Brain pericyte (primary cell): ENCODE measurements at regions not wholly inside any gene's neighbourhood (a gene's known extent, or its start where the extent isn't known, plus 50 kb on each side); places are given as distances from the start of the nearest gene placed in this dataset.

ENCODE experiments used
- DNase-seq: peaks from one replicate; pipeline ENCODE4 v3.0.0-alpha.2; 2012; ENCODE audit warnings: low read depth, low spot score

- no peak for DNase-seq
Observed at GRCh38 chr20:50299325-50299629, 108.6 kb downstream of the CEBPB start.

GRCh38 chr20:50301165-50301564, 110.5 kb downstream of the CEBPB start:
- no peak for DNase-seq

- no peak for DNase-seq
Observed at GRCh38 chr20:50301712-50302111, 111.1 kb downstream of the CEBPB start.

GRCh38 chr20:50302341-50303057, 111.9 kb downstream of the CEBPB start:
- DNase-seq: no peak

- DNase-seq: no peak
Observed at GRCh38 chr20:50303573-50304500, 113.2 kb downstream of the CEBPB start.

GRCh38 chr20:50304501-50304856, 113.8 kb downstream of the CEBPB start:
- no peak for DNase-seq

GRCh38 chr20:50304923-50305635, 114.4 kb downstream of the CEBPB start:
- no peak for DNase-seq

GRCh38 chr20:50305636-50306477, 115.2 kb downstream of the CEBPB start:
- no peak for DNase-seq

GRCh38 chr20:50306478-50307423, 116.1 kb downstream of the CEBPB start:
- no peak for DNase-seq

GRCh38 chr20:50308166-50308512, 117.5 kb downstream of the CEBPB start:
- DNase-seq: no peak

GRCh38 chr20:50308513-50309279, 118.1 kb downstream of the CEBPB start:
- DNase-seq: peak; percentile 82

GRCh38 chr20:50309280-50309763, 118.7 kb downstream of the CEBPB start:
- peak; percentile 58 for DNase-seq

- no peak for DNase-seq
Observed at GRCh38 chr20:50309764-50310672, 119.4 kb downstream of the CEBPB start.

GRCh38 chr20:50310673-50311051, 120.0 kb downstream of the CEBPB start:
- DNase-seq: no peak

GRCh38 chr20:50311308-50312001, 120.8 kb downstream of the CEBPB start:
- no peak for DNase-seq

- no peak for DNase-seq
Observed at GRCh38 chr20:50312002-50312681, 121.5 kb downstream of the CEBPB start.
